H1 (cell line): ENCODE measurements at regions not wholly inside any gene's neighbourhood (a gene's known extent, or its start where the extent isn't known, plus 50 kb on each side); places are given as distances from the start of the nearest gene placed in this dataset.

ENCODE experiments used
- CTCF ChIA-PET: fragments of 300-600 bp; sonication (Branson Sonifier 250); formaldehyde crosslinking; loops from one replicate; lab custom pipeline; 2021; ENCODE audit not compliant: partially characterized antibody; lab: Charles Lee
- POLR2A ChIA-PET: fragments of 300-600 bp; sonication (Branson Sonifier 250); formaldehyde crosslinking; loops from one replicate; lab custom pipeline; 2021; ENCODE audit warnings: inconsistent platforms; ENCODE audit not compliant: partially characterized antibody; lab: Charles Lee
- DNase-seq, 2 experiments: peaks; one replicate each; pipeline versions ENCODE4 v3.0.0 to v3.0.0-alpha.2; 2010 to 2022; ENCODE audit warnings: low spot score in 2 of 2, low read depth in 1 of 2, mixed read lengths in 1 of 2
- FAIRE-seq: peaks from 2 replicates; lab custom pipeline; 2011; peaks lifted over from hg19 to GRCh38; lab: Jason Lieb, UNC
- H2AFZ ChIP-seq: 2 replicates; pipeline ENCODE4 v1.8.1; 2012; ENCODE audit warnings: low read length, inconsistent platforms
- H2AK5ac ChIP-seq: 2 replicates; pipeline ENCODE4 v1.6.1; 2013; ENCODE audit warnings: low read depth, low read length
- H2BK120ac ChIP-seq: replicated peaks from 2 replicates; pipeline ENCODE3; 2013; ENCODE audit warnings: low read depth, low read length, inconsistent platforms
- H2BK12ac ChIP-seq: 2 replicates; pipeline ENCODE4 v1.6.1; 2013; ENCODE audit warnings: low read depth, low read length
- H2BK15ac ChIP-seq: 2 replicates; pipeline ENCODE4 v1.6.1; 2013; ENCODE audit warnings: low read length
- H2BK20ac ChIP-seq: 2 replicates; pipeline ENCODE4 v1.6.1; 2013; ENCODE audit warnings: low read length
- H2BK5ac ChIP-seq: 2 replicates; pipeline ENCODE4 v1.6.1; 2013; ENCODE audit warnings: low read depth, low read length
- H3K14ac ChIP-seq: 2 replicates; pipeline ENCODE4 v1.6.1; 2013; ENCODE audit warnings: inconsistent platforms; ENCODE audit not compliant: insufficient read length
- H3K18ac ChIP-seq: 2 replicates; pipeline ENCODE4 v1.6.1; 2013; ENCODE audit warnings: low read length; ENCODE audit errors: extremely low read depth
- H3K23ac ChIP-seq: 2 replicates; pipeline ENCODE4 v1.6.1; 2013; ENCODE audit warnings: inconsistent platforms; ENCODE audit not compliant: insufficient read length
- H3K23me2 ChIP-seq: 2 replicates; pipeline ENCODE4 v1.6.1; 2013; ENCODE audit warnings: low read depth, low read length
- H3K27ac ChIP-seq: 2 replicates; pipeline ENCODE4 v1.6.1; 2011; ENCODE audit warnings: low read depth, low read length, inconsistent platforms
- H3K27me3 ChIP-seq, 4 experiments: replicated peaks in 1 of 4; 1 replicate in 1 of 4; 2 replicates in 3 of 4; pipeline versions ENCODE4 v1.6.1 to v1.8.1; 2011 to 2013; ENCODE audit warnings: low read length in 3 of 4, mild to moderate bottlenecking in 3 of 4, inconsistent platforms in 2 of 4, mixed read lengths in 2 of 4, moderate library complexity in 1 of 4; ENCODE audit not compliant: control insufficient read depth in 3 of 4, insufficient read depth in 3 of 4; ENCODE audit errors: extremely low read depth in 1 of 4
- H3K36me3 ChIP-seq, 4 experiments: 2 replicates each; pipeline versions ENCODE4 v1.6.1 to v1.8.1; 2011 to 2013; ENCODE audit warnings: mild to moderate bottlenecking in 4 of 4, low read length in 3 of 4, moderate library complexity in 2 of 4, control low read depth in 1 of 4, inconsistent platforms in 1 of 4; ENCODE audit not compliant: insufficient read depth in 4 of 4, control insufficient read depth in 2 of 4
- H3K4ac ChIP-seq: replicated peaks from 2 replicates; pipeline ENCODE3; 2013; ENCODE audit warnings: low read length, low read depth, mixed read lengths, inconsistent platforms; ENCODE audit not compliant: insufficient read length
- H3K4me1 ChIP-seq, 4 experiments: replicated peaks in 1 of 4; 1 replicate in 1 of 4; 2 replicates in 3 of 4; pipeline versions ENCODE4 v1.6.1 to v1.8.1; 2011 to 2013; ENCODE audit warnings: low read length in 3 of 4, inconsistent platforms in 2 of 4, mixed read lengths in 1 of 4; ENCODE audit not compliant: insufficient read depth in 4 of 4, control insufficient read depth in 3 of 4
- H3K4me2 ChIP-seq, 2 experiments: 2 replicates each; pipeline versions ENCODE4 v1.6.1 to v1.8.1; 2011 to 2013; ENCODE audit warnings: low read depth in 2 of 2, low read length in 2 of 2, control low read depth in 1 of 2, inconsistent platforms in 1 of 2, mild to moderate bottlenecking in 1 of 2; ENCODE audit not compliant: insufficient read depth in 1 of 2
- H3K4me3 ChIP-seq, 4 experiments: fragments of 200-600, 300-600 bp in 1 of 4; sonication (generic), shearing (Covaris generic), sonication (Bioruptor Twin) in 1 of 4; 2 replicates each; pipeline versions ENCODE4 v1.5.1 to v1.8.1; 2011 to 2016; ENCODE audit warnings: low read length in 4 of 4, low read depth in 3 of 4, control low read depth in 2 of 4, inconsistent platforms in 2 of 4, mild to moderate bottlenecking in 2 of 4, mixed read lengths in 1 of 4, moderate library complexity in 1 of 4; ENCODE audit not compliant: insufficient read depth in 2 of 4; ENCODE audit errors: extremely low read depth in 1 of 4
- H3K56ac ChIP-seq: replicated peaks from 2 replicates; pipeline ENCODE3; 2013; ENCODE audit warnings: low read depth, mild to moderate bottlenecking, mixed read lengths, low read length, inconsistent platforms; ENCODE audit not compliant: insufficient read length
- H3K79me1 ChIP-seq: 2 replicates; pipeline ENCODE4 v1.6.1; 2013; ENCODE audit warnings: low read depth, low read length, control low read depth
- H3K79me2 ChIP-seq, 2 experiments: 2 replicates each; pipeline versions ENCODE4 v1.6.1 to v1.8.1; 2012 to 2013; ENCODE audit warnings: low read length in 2 of 2, mild to moderate bottlenecking in 2 of 2, inconsistent platforms in 1 of 2; ENCODE audit not compliant: insufficient read depth in 2 of 2, control insufficient read depth in 1 of 2
- H3K9ac ChIP-seq, 4 experiments: replicated peaks in 1 of 4; 1 replicate in 1 of 4; 2 replicates in 3 of 4; pipeline versions ENCODE4 v1.6.1 to v1.8.1; 2011 to 2013; ENCODE audit warnings: low read depth in 3 of 4, low read length in 3 of 4, control low read depth in 2 of 4, mild to moderate bottlenecking in 2 of 4, moderate library complexity in 2 of 4, inconsistent platforms in 1 of 4; ENCODE audit errors: extremely low read depth in 1 of 4
- H3K9me3 ChIP-seq, 2 experiments: 2 replicates each; pipeline versions ENCODE4 v1.6.1 to v1.8.1; 2012 to 2013; ENCODE audit warnings: mild to moderate bottlenecking in 2 of 2, moderate library complexity in 2 of 2, control low read depth in 1 of 2, inconsistent platforms in 1 of 2, low read depth in 1 of 2, low read length in 1 of 2, mixed read lengths in 1 of 2; ENCODE audit not compliant: insufficient read depth in 2 of 2
- H4K20me1 ChIP-seq, 2 experiments: replicated peaks in 1 of 2; 2 replicates each; pipeline versions ENCODE3 to v1.8.1; 2011 to 2013; ENCODE audit warnings: inconsistent platforms in 2 of 2, low read length in 2 of 2, mild to moderate bottlenecking in 1 of 2; ENCODE audit not compliant: insufficient read depth in 2 of 2, control insufficient read depth in 1 of 2
- H4K5ac ChIP-seq: 2 replicates; pipeline ENCODE4 v1.6.1; 2013; ENCODE audit warnings: low read length, low read depth, mixed read lengths, inconsistent platforms; ENCODE audit not compliant: insufficient read length
- H4K8ac ChIP-seq: 2 replicates; pipeline ENCODE4 v1.8.0; 2013; ENCODE audit warnings: mild to moderate bottlenecking, moderate library complexity, low read length, inconsistent platforms; ENCODE audit not compliant: insufficient read depth; ENCODE audit errors: extremely low read depth
- H4K91ac ChIP-seq: replicated peaks from 2 replicates; pipeline ENCODE3; 2013; ENCODE audit warnings: low read length, mixed read lengths, inconsistent platforms; ENCODE audit not compliant: insufficient read length
- CBX8 ChIP-seq: fragments of 300-800, 300-1000 bp; sonication (generic); IDR thresholded peaks from 2 replicates; pipeline ENCODE4 v1.7.1; 2016; ENCODE audit warnings: low read depth, low read length, borderline replicate concordance
- EGR1 ChIP-seq: IDR thresholded peaks from 2 replicates; pipeline ENCODE4 v1.6.1; 2011; ENCODE audit warnings: low read depth, low read length, borderline replicate concordance
- EZH2 ChIP-seq: fragments of 200-600 bp; sonication (generic); IDR thresholded peaks from 2 replicates; pipeline ENCODE4 v1.7.1; 2012; ENCODE audit warnings: low read depth, mild to moderate bottlenecking, moderate library complexity, low read length, inconsistent platforms; ENCODE audit not compliant: severe bottlenecking
- HDAC6 ChIP-seq: IDR thresholded peaks from one replicate; pipeline ENCODE4 v1.7.1; 2012; ENCODE audit warnings: low read depth, mild to moderate bottlenecking, inconsistent platforms, low read length, moderate library complexity
- JUN ChIP-seq: IDR thresholded peaks from 2 replicates; pipeline ENCODE4 v1.6.1; 2011; ENCODE audit warnings: low read depth, mild to moderate bottlenecking, improper control_type of control experiment, low read length
- KDM4A ChIP-seq: IDR thresholded peaks from one replicate; pipeline ENCODE4 v1.7.1; 2012; ENCODE audit warnings: low read depth, mild to moderate bottlenecking, moderate library complexity, low read length, inconsistent platforms; ENCODE audit not compliant: severe bottlenecking
- KDM5A ChIP-seq: fragments of 200-600 bp; IDR thresholded peaks from 2 replicates; pipeline ENCODE4 v1.7.1; 2012; ENCODE audit warnings: mild to moderate bottlenecking, low read length, inconsistent platforms, mixed read lengths
- MAFK ChIP-seq: IDR thresholded peaks from 2 replicates; pipeline ENCODE4 v1.6.1; 2012; ENCODE audit warnings: low read depth, mild to moderate bottlenecking, improper control_type of control experiment, low read length
- POU5F1 ChIP-seq: IDR thresholded peaks from 2 replicates; pipeline ENCODE4 v1.6.1; 2011; ENCODE audit warnings: low read depth, mild to moderate bottlenecking, low read length, moderate library complexity
- SIN3A ChIP-seq, 2 experiments: IDR thresholded peaks in 1 of 2; conservative IDR thresholded peaks in 1 of 2; 2 replicates each; pipeline ENCODE4 v1.6.1; 2011 to 2012; ENCODE audit warnings: low read length in 2 of 2, improper control_type of control experiment in 1 of 2, low read depth in 1 of 2, mild to moderate bottlenecking in 1 of 2
- SIRT6 ChIP-seq: IDR thresholded peaks from one replicate; pipeline ENCODE4 v1.7.1; 2012; ENCODE audit warnings: low read length, inconsistent platforms
- SP4 ChIP-seq: IDR thresholded peaks from 2 replicates; pipeline ENCODE4 v1.6.1; 2012; ENCODE audit warnings: low read length, inconsistent platforms
- ZNF274 ChIP-seq: IDR thresholded peaks from 2 replicates; pipeline ENCODE4 v1.7.0; 2012; ENCODE audit warnings: low read length, borderline replicate concordance; ENCODE audit errors: extremely low read depth

DNA sequence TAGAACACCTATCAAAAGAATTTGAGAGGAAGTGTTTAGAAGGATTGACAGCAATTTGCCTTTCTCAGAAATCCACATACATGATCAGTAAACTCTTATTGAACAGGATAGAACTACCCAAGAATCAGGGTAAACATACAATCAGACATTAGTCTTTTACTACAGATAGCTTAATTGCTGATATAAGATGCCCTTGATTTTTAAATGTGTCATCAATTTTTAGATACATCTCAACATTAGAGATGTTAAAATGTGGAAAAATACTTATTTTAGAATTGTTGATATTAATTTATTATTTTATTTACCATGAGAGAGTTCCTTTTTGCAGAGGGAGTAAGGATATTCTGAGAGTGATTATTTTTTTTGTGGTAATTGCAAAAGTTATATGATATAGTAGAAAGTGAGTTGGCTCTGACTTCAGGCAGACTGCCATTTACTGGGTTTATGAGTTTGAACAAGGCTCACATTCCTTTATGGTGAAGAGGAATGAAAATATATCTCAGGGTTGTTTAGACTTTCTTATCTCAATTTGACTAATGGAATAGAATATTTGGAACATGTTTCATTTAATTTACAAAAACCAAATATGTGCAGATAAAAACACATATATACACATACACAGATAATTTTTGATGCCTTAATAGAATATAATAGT, 302.8 kb upstream of the GOLIM4 start:
- no peaks in the 10 kb centered on the region for H3K4me1 ChIP-seq
- DNase-seq, result no peak
- H2BK15ac ChIP-seq, result no peak overlapping the region
- no peaks in the 10 kb centered on the region for H3K79me2 ChIP-seq
- no peak overlapping the region for H3K9ac ChIP-seq
- no peak overlapping the region for H3K56ac ChIP-seq
- no peak overlapping the region for H4K5ac ChIP-seq
- ChIA-PET POLR2A (no interaction called here), CTCF (interaction anchor here (0.9 to 1.3 kb wide), 2 partner anchors 14 to 222 kb away, joined by 3 to 4 read pairs; no protein-coding TSS in a partner anchor)
- H2AFZ ChIP-seq, result no peak overlapping the region
- H3K4ac ChIP-seq, result no peak overlapping the region
- H2AK5ac ChIP-seq, result no peak overlapping the region
- H4K91ac ChIP-seq, result no peak overlapping the region
- no peak overlapping the region for H2BK12ac ChIP-seq
- no peak overlapping the region for H2BK120ac ChIP-seq
- H3K4me2 ChIP-seq, result no peak overlapping the region
- no peak overlapping the region for H3K23ac ChIP-seq
- no peaks in the 10 kb centered on the region for H3K36me3 ChIP-seq
- H2BK5ac ChIP-seq, result no peak overlapping the region
- H4K8ac ChIP-seq, result no peak overlapping the region
- no peak overlapping the region for H3K27ac ChIP-seq
- H3K14ac ChIP-seq, result no peak overlapping the region
- no peaks in the 10 kb centered on the region for H3K9me3 ChIP-seq
- H3K79me1 ChIP-seq, result no peaks in the 10 kb centered on the region
- no peak overlapping the region for H2BK20ac ChIP-seq
- no peak for FAIRE-seq
- no peaks in the 10 kb centered on the region for H4K20me1 ChIP-seq
- no peak overlapping the region for H3K18ac ChIP-seq
- no peak overlapping the region for H3K4me3 ChIP-seq
- no peaks in the 10 kb centered on the region for H3K27me3 ChIP-seq
- no peaks in the 10 kb centered on the region for H3K23me2 ChIP-seq
- no peak for TF ChIP-seq EGR1
- TF ChIP-seq MAFK, result no peak
- TF ChIP-seq POU5F1, result no peak
- no peak for TF ChIP-seq JUN
- no peak for TF ChIP-seq HDAC6
- TF ChIP-seq SIRT6, result no peak
- no peak for TF ChIP-seq KDM4A
- no peak for TF ChIP-seq KDM5A
- TF ChIP-seq SIN3A (conservative IDR thresholded peaks at IDR 0.05 in 1 of 2, IDR thresholded peaks at IDR 0.05 in 1 of 2; ENCODE audit: low read depth in 1 of 2, low read length in 2 of 2), result no peak
- TF ChIP-seq SP4, result no peak
- no peak for TF ChIP-seq ZNF274
- no peak for TF ChIP-seq EZH2
- no peak for TF ChIP-seq CBX8
